WTC11 (cell line): ENCODE measurements at regions not wholly inside any gene's neighbourhood (a gene's known extent, or its start where the extent isn't known, plus 50 kb on each side); places are given as distances from the start of the nearest gene placed in this dataset.

ENCODE experiments used
- ATAC-seq: fragments of 200-7000 bp; cut with Tn5 transposase; 2 replicates; pipeline ENCODE4 v1.10.0; 2021; ENCODE audit warnings: mild to moderate bottlenecking, moderate library complexity
- CTCF ChIA-PET: fragments of 300-600 bp; sonication (Branson Sonifier 250); formaldehyde crosslinking; loops from one replicate; lab custom pipeline; 2021; ENCODE audit warnings: antibody characterized with exemption; lab: Charles Lee
- POLR2A ChIA-PET: fragments of 350-600 bp; sonication (Branson Sonifier 250); formaldehyde crosslinking; loops from one replicate; lab custom pipeline; 2021; ENCODE audit warnings: antibody characterized with exemption; lab: Charles Lee
- DNase-seq: peaks from one replicate; pipeline ENCODE4 v3.0.0; 2021; ENCODE audit warnings: low spot score
- H3K27ac Mint-ChIP-seq: 2 replicates; pipeline ENCODE4 v1.8.0; 2021; ENCODE audit warnings: mixed read lengths
- H3K27me3 Mint-ChIP-seq: 2 replicates; pipeline ENCODE4 v1.8.0; 2021; ENCODE audit warnings: low read depth, mild to moderate bottlenecking, moderate library complexity, mixed read lengths
- H3K36me3 Mint-ChIP-seq: 2 replicates; pipeline ENCODE4 v1.8.0; 2021; ENCODE audit warnings: mixed read lengths
- H3K4me1 Mint-ChIP-seq: 2 replicates; pipeline ENCODE4 v1.8.0; 2022; ENCODE audit warnings: mixed read lengths
- H3K4me3 Mint-ChIP-seq: 2 replicates; pipeline ENCODE4 v1.8.0; 2021; ENCODE audit warnings: mild to moderate bottlenecking, moderate library complexity, mixed read lengths
- H3K9me3 Mint-ChIP-seq: 2 replicates; pipeline ENCODE4 v1.8.0; 2021; ENCODE audit warnings: mixed read lengths
- CREB1 ChIP-seq: sonication (generic); formaldehyde crosslinking; IDR thresholded peaks from 2 replicates; pipeline ENCODE4 v1.8.0; 2023; ENCODE audit warnings: mild to moderate bottlenecking, missing genetic modification reagents
- CREM ChIP-seq: sonication (generic); formaldehyde crosslinking; IDR thresholded peaks from 2 replicates; pipeline ENCODE4 v1.8.1; 2022; ENCODE audit warnings: mild to moderate bottlenecking, missing genetic modification reagents, moderate library complexity
- EMX1 ChIP-seq: fragments of 250-450 bp; sonication (Bioruptor Pico); IDR thresholded peaks from 2 replicates; pipeline ENCODE4 v1.8.0; 2021; ENCODE audit warnings: mild to moderate bottlenecking
- FOXK1 ChIP-seq: sonication (generic); formaldehyde crosslinking; IDR thresholded peaks from 2 replicates; pipeline ENCODE4 v1.8.0; 2022; ENCODE audit warnings: mild to moderate bottlenecking, moderate library complexity, missing genetic modification reagents
- GABPB1 ChIP-seq: sonication (generic); formaldehyde crosslinking; IDR thresholded peaks from 2 replicates; pipeline ENCODE4 v1.8.1; 2023; ENCODE audit warnings: mild to moderate bottlenecking, missing genetic modification reagents
- GRHL2 ChIP-seq: fragments of 250-450 bp; sonication (Bioruptor Pico); IDR thresholded peaks from 2 replicates; pipeline ENCODE4 v1.8.0; 2022; ENCODE audit warnings: mild to moderate bottlenecking, moderate library complexity; ENCODE audit not compliant: insufficient replicate concordance, severe bottlenecking
- GTF2I ChIP-seq: fragments of 250-450 bp; sonication (Bioruptor Pico); conservative IDR thresholded peaks from 2 replicates; pipeline ENCODE4 v1.4.0; 2021; ENCODE audit warnings: mild to moderate bottlenecking
- HMGA2 ChIP-seq: fragments of 250-450 bp; sonication (Bioruptor Pico); IDR thresholded peaks from 2 replicates; pipeline ENCODE4 v1.4.0; 2021; ENCODE audit warnings: mild to moderate bottlenecking, moderate library complexity
- NFATC4 ChIP-seq: fragments of 250-450 bp; sonication (Bioruptor Pico); IDR thresholded peaks from 2 replicates; pipeline ENCODE4 v1.9.0; 2021; ENCODE audit warnings: mild to moderate bottlenecking
- NFE2L1 ChIP-seq: sonication (generic); formaldehyde crosslinking; IDR thresholded peaks from 2 replicates; pipeline ENCODE4 v1.8.1; 2023; ENCODE audit warnings: missing genetic modification reagents
- RELA ChIP-seq: sonication (generic); formaldehyde crosslinking; IDR thresholded peaks from 2 replicates; pipeline ENCODE4 v1.8.1; 2022; ENCODE audit warnings: missing genetic modification reagents, mild to moderate bottlenecking, borderline replicate concordance
- SMAD4 ChIP-seq: sonication (generic); formaldehyde crosslinking; IDR thresholded peaks from 2 replicates; pipeline ENCODE4 v1.8.0; 2022; ENCODE audit warnings: mild to moderate bottlenecking, missing genetic modification reagents
- SP1 ChIP-seq: sonication (generic); formaldehyde crosslinking; conservative IDR thresholded peaks from 2 replicates; pipeline ENCODE4 v1.8.1; 2022; ENCODE audit warnings: missing genetic modification reagents
- ZNF121 ChIP-seq: sonication (generic); formaldehyde crosslinking; IDR thresholded peaks from 2 replicates; pipeline ENCODE4 v1.8.0; 2023; ENCODE audit warnings: missing genetic modification reagents
- ZNF232 ChIP-seq: sonication (generic); formaldehyde crosslinking; IDR thresholded peaks from 2 replicates; pipeline ENCODE4 v1.8.0; 2022; ENCODE audit warnings: mild to moderate bottlenecking, missing genetic modification reagents
- ZNF317 ChIP-seq: sonication (generic); formaldehyde crosslinking; IDR thresholded peaks from 2 replicates; pipeline ENCODE4 v1.8.1; 2023; ENCODE audit warnings: low read depth, mild to moderate bottlenecking, moderate library complexity, missing genetic modification reagents, borderline replicate concordance
- ZNF396 ChIP-seq: fragments of 250-450 bp; sonication (Bioruptor Pico); IDR thresholded peaks from 2 replicates; pipeline ENCODE4 v1.8.0; 2021; ENCODE audit warnings: mild to moderate bottlenecking, moderate library complexity, borderline replicate concordance
- ZNF512 ChIP-seq: sonication (generic); formaldehyde crosslinking; IDR thresholded peaks from 2 replicates; pipeline ENCODE4 v1.8.1; 2022; ENCODE audit warnings: missing genetic modification reagents, borderline replicate concordance
- ZNF671 ChIP-seq: fragments of 250-450 bp; sonication (Bioruptor Pico); IDR thresholded peaks from 2 replicates; pipeline ENCODE4 v1.8.0; 2021; ENCODE audit warnings: mild to moderate bottlenecking
- ZSCAN18 ChIP-seq: fragments of 250-450 bp; sonication (Bioruptor Pico); IDR thresholded peaks from 2 replicates; pipeline ENCODE4 v2.1.2; 2022; ENCODE audit warnings: mild to moderate bottlenecking, moderate library complexity
- TF ChIP-seq, protein P1 (sequence below): sonication (generic); formaldehyde crosslinking; IDR thresholded peaks from 2 replicates; pipeline ENCODE4 v1.8.0; 2022; ENCODE audit warnings: mild to moderate bottlenecking, missing genetic modification reagents
- TF ChIP-seq, protein P2 (sequence below): sonication (generic); formaldehyde crosslinking; IDR thresholded peaks from 2 replicates; pipeline ENCODE4 v1.8.1; 2022; ENCODE audit warnings: mild to moderate bottlenecking, moderate library complexity, missing genetic modification reagents
- TF ChIP-seq, protein P3 (sequence below): sonication (generic); formaldehyde crosslinking; IDR thresholded peaks from 2 replicates; pipeline ENCODE4 v1.8.0; 2022; ENCODE audit warnings: missing genetic modification reagents
- TF ChIP-seq, protein P4 (sequence below): sonication (generic); formaldehyde crosslinking; IDR thresholded peaks from 2 replicates; pipeline ENCODE4 v1.8.1; 2023; ENCODE audit warnings: mild to moderate bottlenecking, missing genetic modification reagents, moderate library complexity
- TF ChIP-seq, protein P5 (sequence below): sonication (generic); formaldehyde crosslinking; IDR thresholded peaks from 2 replicates; pipeline ENCODE4 v1.8.1; 2023; ENCODE audit warnings: mild to moderate bottlenecking, missing genetic modification reagents

- Mint-ChIP-seq H3K4me1 (peaks cover 4% of the 10 kb centered on the region; the same call in 1 of the 2 replicates), H3K27ac (no peak overlapping the region), H3K27me3 (no peaks in the 10 kb centered on the region), H3K36me3 (no peaks in the 10 kb centered on the region), H3K4me3 (no peak overlapping the region)
- POLR2A ChIA-PET = no interaction called here
- no peak for ATAC-seq
- no peak for DNase-seq
- TF ChIP-seq, protein P1, sequence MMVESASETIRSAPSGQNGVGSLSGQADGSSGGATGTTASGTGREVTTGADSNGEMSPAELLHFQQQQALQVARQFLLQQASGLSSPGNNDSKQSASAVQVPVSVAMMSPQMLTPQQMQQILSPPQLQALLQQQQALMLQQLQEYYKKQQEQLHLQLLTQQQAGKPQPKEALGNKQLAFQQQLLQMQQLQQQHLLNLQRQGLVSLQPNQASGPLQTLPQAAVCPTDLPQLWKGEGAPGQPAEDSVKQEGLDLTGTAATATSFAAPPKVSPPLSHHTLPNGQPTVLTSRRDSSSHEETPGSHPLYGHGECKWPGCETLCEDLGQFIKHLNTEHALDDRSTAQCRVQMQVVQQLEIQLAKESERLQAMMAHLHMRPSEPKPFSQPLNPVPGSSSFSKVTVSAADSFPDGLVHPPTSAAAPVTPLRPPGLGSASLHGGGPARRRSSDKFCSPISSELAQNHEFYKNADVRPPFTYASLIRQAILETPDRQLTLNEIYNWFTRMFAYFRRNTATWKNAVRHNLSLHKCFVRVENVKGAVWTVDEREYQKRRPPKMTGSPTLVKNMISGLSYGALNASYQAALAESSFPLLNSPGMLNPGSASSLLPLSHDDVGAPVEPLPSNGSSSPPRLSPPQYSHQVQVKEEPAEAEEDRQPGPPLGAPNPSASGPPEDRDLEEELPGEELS (CRISPR knock-in tag) = no peak
- TF ChIP-seq NFATC4 (CRISPR knock-in tag) (no peak), GRHL2 (CRISPR knock-in tag) (no peak), EMX1 (CRISPR knock-in tag) (no peak), ZNF121 (CRISPR knock-in tag) (no peak), CREB1 (CRISPR knock-in tag) (no peak), CREM (CRISPR knock-in tag) (no peak), ZNF317 (CRISPR knock-in tag) (no peak), ZNF512 (CRISPR knock-in tag) (no peak), SP1 (CRISPR knock-in tag) (no peak), NFE2L1 (CRISPR knock-in tag) (no peak), ZNF671 (no peak), ZNF396 (CRISPR knock-in tag) (no peak), ZNF232 (CRISPR knock-in tag) (no peak), RELA (CRISPR knock-in tag) (no peak), FOXK1 (CRISPR knock-in tag) (no peak), GABPB1 (CRISPR knock-in tag) (no peak)
- TF ChIP-seq, protein P2, sequence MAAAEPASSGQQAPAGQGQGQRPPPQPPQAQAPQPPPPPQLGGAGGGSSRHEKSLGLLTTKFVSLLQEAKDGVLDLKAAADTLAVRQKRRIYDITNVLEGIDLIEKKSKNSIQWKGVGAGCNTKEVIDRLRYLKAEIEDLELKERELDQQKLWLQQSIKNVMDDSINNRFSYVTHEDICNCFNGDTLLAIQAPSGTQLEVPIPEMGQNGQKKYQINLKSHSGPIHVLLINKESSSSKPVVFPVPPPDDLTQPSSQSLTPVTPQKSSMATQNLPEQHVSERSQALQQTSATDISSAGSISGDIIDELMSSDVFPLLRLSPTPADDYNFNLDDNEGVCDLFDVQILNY (CRISPR knock-in tag) = no peak
- TF ChIP-seq, protein P3, sequence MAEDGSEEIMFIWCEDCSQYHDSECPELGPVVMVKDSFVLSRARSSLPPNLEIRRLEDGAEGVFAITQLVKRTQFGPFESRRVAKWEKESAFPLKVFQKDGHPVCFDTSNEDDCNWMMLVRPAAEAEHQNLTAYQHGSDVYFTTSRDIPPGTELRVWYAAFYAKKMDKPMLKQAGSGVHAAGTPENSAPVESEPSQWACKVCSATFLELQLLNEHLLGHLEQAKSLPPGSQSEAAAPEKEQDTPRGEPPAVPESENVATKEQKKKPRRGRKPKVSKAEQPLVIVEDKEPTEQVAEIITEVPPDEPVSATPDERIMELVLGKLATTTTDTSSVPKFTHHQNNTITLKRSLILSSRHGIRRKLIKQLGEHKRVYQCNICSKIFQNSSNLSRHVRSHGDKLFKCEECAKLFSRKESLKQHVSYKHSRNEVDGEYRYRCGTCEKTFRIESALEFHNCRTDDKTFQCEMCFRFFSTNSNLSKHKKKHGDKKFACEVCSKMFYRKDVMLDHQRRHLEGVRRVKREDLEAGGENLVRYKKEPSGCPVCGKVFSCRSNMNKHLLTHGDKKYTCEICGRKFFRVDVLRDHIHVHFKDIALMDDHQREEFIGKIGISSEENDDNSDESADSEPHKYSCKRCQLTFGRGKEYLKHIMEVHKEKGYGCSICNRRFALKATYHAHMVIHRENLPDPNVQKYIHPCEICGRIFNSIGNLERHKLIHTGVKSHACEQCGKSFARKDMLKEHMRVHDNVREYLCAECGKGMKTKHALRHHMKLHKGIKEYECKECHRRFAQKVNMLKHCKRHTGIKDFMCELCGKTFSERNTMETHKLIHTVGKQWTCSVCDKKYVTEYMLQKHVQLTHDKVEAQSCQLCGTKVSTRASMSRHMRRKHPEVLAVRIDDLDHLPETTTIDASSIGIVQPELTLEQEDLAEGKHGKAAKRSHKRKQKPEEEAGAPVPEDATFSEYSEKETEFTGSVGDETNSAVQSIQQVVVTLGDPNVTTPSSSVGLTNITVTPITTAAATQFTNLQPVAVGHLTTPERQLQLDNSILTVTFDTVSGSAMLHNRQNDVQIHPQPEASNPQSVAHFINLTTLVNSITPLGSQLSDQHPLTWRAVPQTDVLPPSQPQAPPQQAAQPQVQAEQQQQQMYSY = no peak
- TF ChIP-seq, all 79 proteins: peak for 0
- CTCF ChIA-PET = interaction anchor here (1.5 kb wide), 1 partner anchor 30 kb away, joined by 7 read pairs; no protein-coding TSS in a partner anchor
- H3K9me3 Mint-ChIP-seq = peaks cover 3% of the 10 kb centered on the region; the same call in 1 of the 2 replicates
Measured at GRCh38 chr7:41033500-41033899, 669.4 kb downstream of the INHBA start.

- H3K4me1 Mint-ChIP-seq = peaks cover under 1% of the 10 kb centered on the region; the same call in 1 of the 2 replicates
- no peak overlapping the region for H3K4me3 Mint-ChIP-seq
- H3K27ac Mint-ChIP-seq = no peak overlapping the region
- no peaks in the 10 kb centered on the region for H3K27me3 Mint-ChIP-seq
- ATAC-seq (no peak; the same call in 1 of the 2 replicates), DNase-seq (no peak)
- ChIA-PET POLR2A (no interaction called here), CTCF (no interaction called here)
- H3K36me3 Mint-ChIP-seq = no peaks in the 10 kb centered on the region
- peaks cover 3% of the 10 kb centered on the region; the same call in 1 of the 2 replicates for H3K9me3 Mint-ChIP-seq
- TF ChIP-seq HMGA2 (CRISPR knock-in tag) (no peak), ZSCAN18 (CRISPR knock-in tag) (no peak), SMAD4 (CRISPR knock-in tag) (no peak), GTF2I (no peak), ZNF232 (CRISPR knock-in tag) (no peak)
- TF ChIP-seq, protein P4, sequence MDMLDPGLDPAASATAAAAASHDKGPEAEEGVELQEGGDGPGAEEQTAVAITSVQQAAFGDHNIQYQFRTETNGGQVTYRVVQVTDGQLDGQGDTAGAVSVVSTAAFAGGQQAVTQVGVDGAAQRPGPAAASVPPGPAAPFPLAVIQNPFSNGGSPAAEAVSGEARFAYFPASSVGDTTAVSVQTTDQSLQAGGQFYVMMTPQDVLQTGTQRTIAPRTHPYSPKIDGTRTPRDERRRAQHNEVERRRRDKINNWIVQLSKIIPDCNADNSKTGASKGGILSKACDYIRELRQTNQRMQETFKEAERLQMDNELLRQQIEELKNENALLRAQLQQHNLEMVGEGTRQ (CRISPR knock-in tag) = no peak
- TF ChIP-seq, protein P5, sequence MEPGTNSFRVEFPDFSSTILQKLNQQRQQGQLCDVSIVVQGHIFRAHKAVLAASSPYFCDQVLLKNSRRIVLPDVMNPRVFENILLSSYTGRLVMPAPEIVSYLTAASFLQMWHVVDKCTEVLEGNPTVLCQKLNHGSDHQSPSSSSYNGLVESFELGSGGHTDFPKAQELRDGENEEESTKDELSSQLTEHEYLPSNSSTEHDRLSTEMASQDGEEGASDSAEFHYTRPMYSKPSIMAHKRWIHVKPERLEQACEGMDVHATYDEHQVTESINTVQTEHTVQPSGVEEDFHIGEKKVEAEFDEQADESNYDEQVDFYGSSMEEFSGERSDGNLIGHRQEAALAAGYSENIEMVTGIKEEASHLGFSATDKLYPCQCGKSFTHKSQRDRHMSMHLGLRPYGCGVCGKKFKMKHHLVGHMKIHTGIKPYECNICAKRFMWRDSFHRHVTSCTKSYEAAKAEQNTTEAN (CRISPR knock-in tag) = no peak
Measured at GRCh38 chr7:41030673-41031072, 672.2 kb downstream of the INHBA start.
